Hematopoietic multipotent progenitor cell treated with erythropoietin and hydrocortisone succinate and interleukin-3 and kit ligand, for 6 days (in vitro differentiated cells): ENCODE measurements at regions not wholly inside any gene's neighbourhood (a gene's known extent, or its start where the extent isn't known, plus 50 kb on each side); places are given as distances from the start of the nearest gene placed in this dataset.
A peak's percentile ranks its signal among the peaks of the same experiment; 100 is the strongest.

Source experiments
- DNase-seq: peaks from one replicate; pipeline ENCODE4 v3.0.0-alpha.2; 2015

GRCh38 chr13:93146584-93147297 is 79.9 kb upstream of the GPC6 start:
- DNase-seq: no peak

- no peak for DNase-seq
Observed at GRCh38 chr13:93147298-93147645, 79.3 kb upstream of the GPC6 start.

- no peak for DNase-seq
Observed at GRCh38 chr13:93147946-93148345, 78.7 kb upstream of the GPC6 start.

GRCh38 chr13:93151277-93151676 is 75.3 kb upstream of the GPC6 start:
- peak; percentile 10 for DNase-seq

GRCh38 chr13:93158565-93158964 is 68.0 kb upstream of the GPC6 start:
- DNase-seq: no peak

GRCh38 chr13:93169980-93170379 is 56.6 kb upstream of the GPC6 start:
- no peak for DNase-seq

GRCh38 chr13:93172109-93172508 is 54.5 kb upstream of the GPC6 start:
- peak; percentile 2 for DNase-seq

- no peak for DNase-seq
Observed at GRCh38 chr13:93173654-93174053, 53.0 kb upstream of the GPC6 start.

GRCh38 chr13:93174260-93174659 is 52.3 kb upstream of the GPC6 start:
- DNase-seq: no peak
